ENCODE measurements at regions not wholly inside any gene's neighbourhood (a gene's known extent, or its start where the extent isn't known, plus 50 kb on each side); places are given as distances from the start of the nearest gene placed in this dataset.
"Not testable (repeated sequence)": the region's sequence is repeated elsewhere in the genome, so short reads cannot be mapped to it uniquely, and the experiment has no call there.

GRCh38 chr3:177610686-177611633 is 413.7 kb upstream of the TBL1XR1 start:
- DNase-seq: peak; percentile 20

GRCh38 chr3:177611752-177612334 is 414.6 kb upstream of the TBL1XR1 start:
- DNase-seq: no peak

- DNase-seq: no peak
Measured at GRCh38 chr3:177613901-177614300, 416.6 kb upstream of the TBL1XR1 start.

DNA sequence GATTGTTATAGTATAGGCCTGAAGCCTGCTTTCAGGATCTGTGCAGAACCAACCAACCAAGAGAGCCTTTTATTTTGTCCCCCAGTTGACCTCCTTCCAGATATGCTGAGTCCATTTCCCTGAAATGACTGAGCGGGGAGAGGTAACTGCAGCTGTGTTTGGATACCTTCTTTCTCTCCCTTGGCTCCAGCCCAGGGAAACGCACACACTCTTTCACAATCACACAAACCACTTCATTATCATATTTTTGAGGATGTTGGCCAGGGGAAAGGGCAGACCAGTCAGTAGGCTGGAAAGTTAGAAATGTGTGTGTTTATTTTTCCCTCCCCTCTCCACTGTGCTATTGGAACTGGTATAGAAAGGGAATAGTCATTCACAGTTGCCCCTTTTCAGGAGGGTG is 417.7 kb upstream of the TBL1XR1 start:
- peak; percentile 93 for DNase-seq

- peak; percentile 14 for DNase-seq
Measured at GRCh38 chr3:177618873-177619733, 421.8 kb upstream of the TBL1XR1 start.

DNA sequence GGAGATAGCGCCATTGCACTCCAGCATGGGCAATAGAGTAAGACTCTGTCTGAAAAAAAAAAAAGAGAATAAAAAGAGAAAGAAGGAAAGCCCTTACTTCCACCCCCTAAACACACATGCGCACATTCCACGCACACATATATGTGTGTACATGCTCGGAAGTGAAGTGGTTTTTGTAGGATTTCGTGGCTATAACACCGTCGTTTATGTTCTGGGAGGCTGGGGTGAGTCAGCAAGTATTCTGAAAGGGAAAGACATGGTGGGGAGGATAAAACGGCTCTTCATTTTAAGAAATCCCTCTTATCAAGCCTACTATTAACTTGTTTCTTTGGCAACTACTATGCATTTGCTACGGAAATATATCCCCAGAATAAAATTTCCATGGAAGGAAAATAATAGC is 422.8 kb upstream of the TBL1XR1 start:
- DNase-seq: no peak

- no peak for DNase-seq
Measured at GRCh38 chr3:177622520-177622919, 425.2 kb upstream of the TBL1XR1 start.

GRCh38 chr3:177622982-177623617 is 425.8 kb upstream of the TBL1XR1 start:
- no peak for DNase-seq

GRCh38 chr3:177624528-177625495 is 427.5 kb upstream of the TBL1XR1 start:
- DNase-seq: no peak

DNA sequence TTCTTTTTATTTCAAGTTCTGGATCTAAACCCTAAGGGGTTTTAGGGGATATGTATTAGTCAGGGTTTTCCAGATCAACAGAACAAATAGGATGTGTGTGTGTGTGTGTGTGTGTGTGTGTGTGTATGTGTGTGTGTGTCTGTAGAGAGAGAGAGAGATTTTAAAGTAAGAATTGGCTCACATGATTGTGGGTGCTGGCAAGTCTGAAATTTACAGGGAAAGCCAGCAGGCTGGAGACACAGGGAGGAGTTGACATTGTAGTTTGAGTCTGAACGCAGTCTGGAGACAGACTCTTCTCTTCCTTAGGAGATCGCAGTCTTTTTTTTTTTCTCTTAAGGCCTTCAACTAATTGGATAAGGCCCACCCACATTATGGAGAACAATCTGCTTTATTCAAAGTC is 428.8 kb upstream of the TBL1XR1 start:
- DNase-seq: no peak

DNA sequence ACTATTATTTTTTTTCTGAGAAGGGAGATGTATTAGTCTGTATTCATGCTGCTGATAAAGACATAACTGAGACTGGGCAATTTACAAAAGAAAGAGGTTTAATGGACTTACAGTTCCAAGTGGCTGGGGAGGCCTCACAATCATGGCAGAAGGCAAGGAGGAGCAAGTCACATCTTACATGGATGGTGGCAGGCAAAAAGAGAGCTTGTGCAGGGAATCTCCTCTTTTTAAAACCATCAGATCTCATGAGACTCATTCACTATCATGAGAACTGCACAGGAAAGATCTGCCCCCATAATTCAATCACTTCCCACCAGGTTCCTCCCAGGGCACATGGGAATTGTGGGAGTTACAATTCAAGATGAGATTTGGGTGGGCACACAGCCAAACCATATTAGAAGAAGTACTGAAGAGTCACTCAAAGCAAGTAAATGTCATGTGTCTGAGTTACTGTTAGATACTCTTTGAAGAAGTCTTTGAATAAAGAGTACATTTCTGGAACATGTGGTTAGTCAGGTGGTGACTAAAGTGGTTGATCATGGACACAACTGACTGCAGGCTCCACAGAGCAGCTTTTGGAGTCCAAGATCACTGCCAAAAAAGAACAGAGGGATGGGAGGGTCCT is 430.9 kb upstream of the TBL1XR1 start:
- not testable (repeated sequence) for DNase-seq

GRCh38 chr3:177629276-177629675 is 432.0 kb upstream of the TBL1XR1 start:
- DNase-seq: no peak

- DNase-seq: no peak
Measured at GRCh38 chr3:177633671-177634207, 436.5 kb upstream of the TBL1XR1 start.

- not testable (repeated sequence) for DNase-seq
Measured at GRCh38 chr3:177635601-177636106, 438.4 kb upstream of the TBL1XR1 start.

- peak; percentile 89 for DNase-seq
Measured at GRCh38 chr3:177640319-177640965, 443.2 kb upstream of the TBL1XR1 start.

GRCh38 chr3:177641206-177641605 is 443.9 kb upstream of the TBL1XR1 start:
- no peak for DNase-seq

- no peak for DNase-seq
Measured at GRCh38 chr3:177642042-177642803, 444.9 kb upstream of the TBL1XR1 start.

DNA sequence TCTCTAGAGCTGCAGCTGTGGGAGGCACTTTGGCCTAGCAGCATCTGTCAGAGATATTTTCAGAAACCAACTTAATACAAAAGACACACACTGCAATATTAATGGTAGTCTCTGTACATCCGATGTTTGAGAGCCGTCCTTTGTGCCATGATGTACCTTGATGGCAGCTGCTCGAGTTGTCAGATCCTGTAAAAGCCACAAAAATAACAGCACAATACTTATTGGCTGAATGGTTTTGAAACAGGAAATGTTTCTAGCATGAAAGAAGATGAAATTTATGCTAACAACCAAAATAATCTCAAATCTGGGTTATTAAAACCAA is 445.5 kb upstream of the TBL1XR1 start:
- DNase-seq: no peak

GRCh38 chr3:177646749-177647148 is 449.5 kb upstream of the TBL1XR1 start:
- no peak for DNase-seq
